ENCODE measurements at regions not wholly inside any gene's neighbourhood (a gene's known extent, or its start where the extent isn't known, plus 50 kb on each side); places are given as distances from the start of the nearest gene placed in this dataset.

DNA sequence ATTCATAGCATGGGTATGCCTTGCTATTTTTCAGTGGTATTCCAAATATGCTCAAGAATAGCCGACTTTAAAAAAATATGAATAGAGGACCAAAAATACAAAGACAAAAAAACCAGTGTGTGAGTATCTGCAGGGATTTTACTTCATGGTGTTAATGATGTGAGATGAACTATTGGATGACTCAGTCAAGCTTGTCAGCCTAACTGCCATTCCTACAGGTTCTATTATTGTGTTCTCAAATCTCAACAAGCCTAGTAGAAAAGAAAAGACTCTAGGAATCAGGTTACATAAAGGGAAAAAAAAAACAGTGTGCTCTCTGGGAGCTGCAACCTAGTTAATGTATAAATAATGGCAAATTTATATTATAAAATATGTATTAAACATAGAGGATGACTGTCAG, 588.4 kb upstream of the BTBD3 start:
- intact Hi-C loops (cut with micrococcal nuclease; ENCODE audit: unreplicated experiment): no loop called here
- no peak overlapping the region for H3K9ac ChIP-seq (ENCODE audit: control insufficient read depth, insufficient read depth, low read length)
- H3K79me2 ChIP-seq (ENCODE audit: control insufficient read depth, insufficient read depth, low read length): no peaks in the 10 kb centered on the region
- no peaks in the 10 kb centered on the region for H3K36me3 ChIP-seq (ENCODE audit: control insufficient read depth in 2 of 2, insufficient read depth in 2 of 2, low read length in 1 of 2)
- no peaks in the 10 kb centered on the region for H3K4me1 ChIP-seq (ENCODE audit: control insufficient read depth, insufficient read depth, low read length)
- ChIA-PET RAD21 (ENCODE audit: unreplicated experiment) (no interaction called here), POLR2A (no interaction called here), SMC1A (ENCODE audit: uncharacterized antibody, unreplicated experiment) (interaction anchor here (0.7 to 2.2 kb wide), 7 partner anchors 11 to 23 kb away, joined by 3 to 11 read pairs (median 4); no protein-coding TSS in a partner anchor), CTCF (interaction anchor here (0.6 to 1.9 kb wide), 5 partner anchors 12 to 73 kb away, joined by 3 to 5 read pairs (median 4); no protein-coding TSS in a partner anchor)
- no peak for FAIRE-seq
- H2AFZ ChIP-seq (ENCODE audit: control insufficient read depth, low read depth, low read length): no peak overlapping the region
- in situ Hi-C loops (cut with MboI): no loop called here
- no TSS peak for BruUV-seq (replicated peaks)
- no peak overlapping the region for H3K4me3 ChIP-seq
- H4K20me1 ChIP-seq (ENCODE audit: control insufficient read depth, insufficient read depth): no peaks in the 10 kb centered on the region
- no peaks in the 10 kb centered on the region for H3K9me3 ChIP-seq (replicated peaks; ENCODE audit: control insufficient read depth, insufficient read depth, low read length)
- no peak overlapping the region for H3K4me2 ChIP-seq (ENCODE audit: control insufficient read depth, insufficient read depth)
- WGBS (ENCODE audit: insufficient coverage, insufficient replicate concordance, low lambda C conversion rate, missing lambda C conversion rate): 0% methylated on average over 1 of the region's 1 CpG
- no peaks in the 10 kb centered on the region for H3K27me3 ChIP-seq (replicated peaks in 1 of 2; ENCODE audit: control insufficient read depth in 2 of 2, insufficient read depth in 2 of 2, low read length in 1 of 2)
- no peak for DNase-seq (ENCODE audit: low read depth, low spot score)
- H3K27ac ChIP-seq (ENCODE audit: control insufficient read depth, insufficient read depth): no peak overlapping the region
- no peak for ATAC-seq
- TF ChIP-seq BCL11A (IDR thresholded peaks at IDR 0.05; ENCODE audit: low read depth, low read length) (no peak), FOS (IDR thresholded peaks at IDR 0.05; ENCODE audit: borderline replicate concordance, extremely low read depth, insufficient read length) (no peak), SIN3A (IDR thresholded peaks at IDR 0.05; ENCODE audit: low read depth, low read length) (no peak), PAX8 (IDR thresholded peaks at IDR 0.05) (no peak), HDAC2 (IDR thresholded peaks at IDR 0.05) (no peak), KAT2A (conservative IDR thresholded peaks at IDR 0.05; ENCODE audit: control insufficient read depth, low read depth, low read length) (no peak), CBFB (IDR thresholded peaks at IDR 0.05; ENCODE audit: low read depth) (no peak), SMAD1 (IDR thresholded peaks at IDR 0.05; ENCODE audit: low read depth, partially characterized antibody) (no peak), SRF (IDR thresholded peaks at IDR 0.05; ENCODE audit: low read depth in 2 of 2, low read length in 2 of 2) (no peak), EGR1 (IDR thresholded peaks at IDR 0.05; ENCODE audit: borderline replicate concordance in 1 of 2, low read depth in 2 of 2, low read length in 2 of 2) (no peak)
- TF ChIP-seq, protein P1, sequence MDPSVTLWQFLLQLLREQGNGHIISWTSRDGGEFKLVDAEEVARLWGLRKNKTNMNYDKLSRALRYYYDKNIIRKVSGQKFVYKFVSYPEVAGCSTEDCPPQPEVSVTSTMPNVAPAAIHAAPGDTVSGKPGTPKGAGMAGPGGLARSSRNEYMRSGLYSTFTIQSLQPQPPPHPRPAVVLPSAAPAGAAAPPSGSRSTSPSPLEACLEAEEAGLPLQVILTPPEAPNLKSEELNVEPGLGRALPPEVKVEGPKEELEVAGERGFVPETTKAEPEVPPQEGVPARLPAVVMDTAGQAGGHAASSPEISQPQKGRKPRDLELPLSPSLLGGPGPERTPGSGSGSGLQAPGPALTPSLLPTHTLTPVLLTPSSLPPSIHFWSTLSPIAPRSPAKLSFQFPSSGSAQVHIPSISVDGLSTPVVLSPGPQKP (IDR thresholded peaks at IDR 0.05; ENCODE audit: low read depth, low read length): no peak
- TF ChIP-seq, protein P2, sequence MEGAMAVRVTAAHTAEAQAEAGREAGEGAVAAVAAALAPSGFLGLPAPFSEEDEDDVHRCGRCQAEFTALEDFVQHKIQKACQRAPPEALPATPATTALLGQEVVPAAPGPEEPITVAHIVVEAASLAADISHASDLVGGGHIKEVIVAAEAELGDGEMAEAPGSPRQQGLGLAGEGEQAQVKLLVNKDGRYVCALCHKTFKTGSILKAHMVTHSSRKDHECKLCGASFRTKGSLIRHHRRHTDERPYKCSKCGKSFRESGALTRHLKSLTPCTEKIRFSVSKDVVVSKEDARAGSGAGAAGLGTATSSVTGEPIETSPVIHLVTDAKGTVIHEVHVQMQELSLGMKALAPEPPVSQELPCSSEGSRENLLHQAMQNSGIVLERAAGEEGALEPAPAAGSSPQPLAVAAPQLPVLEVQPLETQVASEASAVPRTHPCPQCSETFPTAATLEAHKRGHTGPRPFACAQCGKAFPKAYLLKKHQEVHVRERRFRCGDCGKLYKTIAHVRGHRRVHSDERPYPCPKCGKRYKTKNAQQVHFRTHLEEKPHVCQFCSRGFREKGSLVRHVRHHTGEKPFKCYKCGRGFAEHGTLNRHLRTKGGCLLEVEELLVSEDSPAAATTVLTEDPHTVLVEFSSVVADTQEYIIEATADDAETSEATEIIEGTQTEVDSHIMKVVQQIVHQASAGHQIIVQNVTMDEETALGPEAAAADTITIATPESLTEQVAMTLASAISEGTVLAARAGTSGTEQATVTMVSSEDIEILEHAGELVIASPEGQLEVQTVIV (IDR thresholded peaks at IDR 0.05; ENCODE audit: borderline replicate concordance, partially characterized antibody): no peak
- TF ChIP-seq, protein P3, sequence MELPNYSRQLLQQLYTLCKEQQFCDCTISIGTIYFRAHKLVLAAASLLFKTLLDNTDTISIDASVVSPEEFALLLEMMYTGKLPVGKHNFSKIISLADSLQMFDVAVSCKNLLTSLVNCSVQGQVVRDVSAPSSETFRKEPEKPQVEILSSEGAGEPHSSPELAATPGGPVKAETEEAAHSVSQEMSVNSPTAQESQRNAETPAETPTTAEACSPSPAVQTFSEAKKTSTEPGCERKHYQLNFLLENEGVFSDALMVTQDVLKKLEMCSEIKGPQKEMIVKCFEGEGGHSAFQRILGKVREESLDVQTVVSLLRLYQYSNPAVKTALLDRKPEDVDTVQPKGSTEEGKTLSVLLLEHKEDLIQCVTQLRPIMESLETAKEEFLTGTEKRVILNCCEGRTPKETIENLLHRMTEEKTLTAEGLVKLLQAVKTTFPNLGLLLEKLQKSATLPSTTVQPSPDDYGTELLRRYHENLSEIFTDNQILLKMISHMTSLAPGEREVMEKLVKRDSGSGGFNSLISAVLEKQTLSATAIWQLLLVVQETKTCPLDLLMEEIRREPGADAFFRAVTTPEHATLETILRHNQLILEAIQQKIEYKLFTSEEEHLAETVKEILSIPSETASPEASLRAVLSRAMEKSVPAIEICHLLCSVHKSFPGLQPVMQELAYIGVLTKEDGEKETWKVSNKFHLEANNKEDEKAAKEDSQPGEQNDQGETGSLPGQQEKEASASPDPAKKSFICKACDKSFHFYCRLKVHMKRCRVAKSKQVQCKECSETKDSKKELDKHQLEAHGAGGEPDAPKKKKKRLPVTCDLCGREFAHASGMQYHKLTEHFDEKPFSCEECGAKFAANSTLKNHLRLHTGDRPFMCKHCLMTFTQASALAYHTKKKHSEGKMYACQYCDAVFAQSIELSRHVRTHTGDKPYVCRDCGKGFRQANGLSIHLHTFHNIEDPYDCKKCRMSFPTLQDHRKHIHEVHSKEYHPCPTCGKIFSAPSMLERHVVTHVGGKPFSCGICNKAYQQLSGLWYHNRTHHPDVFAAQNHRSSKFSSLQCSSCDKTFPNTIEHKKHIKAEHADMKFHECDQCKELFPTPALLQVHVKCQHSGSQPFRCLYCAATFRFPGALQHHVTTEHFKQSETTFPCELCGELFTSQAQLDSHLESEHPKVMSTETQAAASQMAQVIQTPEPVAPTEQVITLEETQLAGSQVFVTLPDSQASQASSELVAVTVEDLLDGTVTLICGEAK (IDR thresholded peaks at IDR 0.05; ENCODE audit: borderline replicate concordance): no peak
- TF ChIP-seq, protein P4, sequence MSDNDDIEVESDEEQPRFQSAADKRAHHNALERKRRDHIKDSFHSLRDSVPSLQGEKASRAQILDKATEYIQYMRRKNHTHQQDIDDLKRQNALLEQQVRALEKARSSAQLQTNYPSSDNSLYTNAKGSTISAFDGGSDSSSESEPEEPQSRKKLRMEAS (IDR thresholded peaks at IDR 0.05; ENCODE audit: low read depth, low read length): no peak
- TF ChIP-seq, protein P5, sequence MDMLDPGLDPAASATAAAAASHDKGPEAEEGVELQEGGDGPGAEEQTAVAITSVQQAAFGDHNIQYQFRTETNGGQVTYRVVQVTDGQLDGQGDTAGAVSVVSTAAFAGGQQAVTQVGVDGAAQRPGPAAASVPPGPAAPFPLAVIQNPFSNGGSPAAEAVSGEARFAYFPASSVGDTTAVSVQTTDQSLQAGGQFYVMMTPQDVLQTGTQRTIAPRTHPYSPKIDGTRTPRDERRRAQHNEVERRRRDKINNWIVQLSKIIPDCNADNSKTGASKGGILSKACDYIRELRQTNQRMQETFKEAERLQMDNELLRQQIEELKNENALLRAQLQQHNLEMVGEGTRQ (IDR thresholded peaks at IDR 0.05; ENCODE audit: borderline replicate concordance, low read depth, low read length): no peak

Data from GM12878 (cell line).